Stimulated activated CD4-positive, alpha-beta T cell treated with anti-CD3 and anti-CD28 coated beads, Interleukin-4, amount 100 ng/mL, for 48 hours (primary cell): ENCODE measurements at regions not wholly inside any gene's neighbourhood (a gene's known extent, or its start where the extent isn't known, plus 50 kb on each side); places are given as distances from the start of the nearest gene placed in this dataset.
"Not testable (repeated sequence)": the region's sequence is repeated elsewhere in the genome, so short reads cannot be mapped to it uniquely, and the experiment has no call there.

Experiments
- DNase-seq, 2 donors: peaks; one replicate each; pipeline ENCODE4 v3.0.0-alpha.2; 2020; ENCODE audit warnings: low read depth in 2 of 2

GRCh38 chr6:145155873-145156782, 579.2 kb downstream of the EPM2A start:
- DNase-seq: no peak

GRCh38 chr6:145158636-145159035, 576.7 kb downstream of the EPM2A start:
- not testable (repeated sequence) for DNase-seq

DNA sequence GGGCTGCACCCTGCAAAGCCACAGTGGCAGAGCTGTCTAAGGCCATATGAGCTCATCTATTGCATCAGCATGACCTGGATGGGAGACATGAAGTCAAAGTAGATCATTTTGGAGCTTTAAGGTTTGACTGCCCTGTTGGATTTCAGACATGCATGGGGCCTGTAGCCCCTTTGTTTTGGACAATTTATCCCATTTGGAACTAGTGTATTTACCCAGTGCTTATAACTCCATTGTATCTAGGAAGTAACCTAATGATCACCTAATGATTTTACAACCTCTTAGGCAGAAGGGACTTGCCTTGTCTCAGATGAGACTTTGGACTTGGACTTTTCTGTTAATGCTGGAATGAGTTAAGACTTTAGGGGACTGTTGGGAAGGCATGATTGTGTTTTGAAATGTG, 575.4 kb downstream of the EPM2A start:
- no peak for DNase-seq

- no peak for DNase-seq
Measured at GRCh38 chr6:145161501-145161900, 573.8 kb downstream of the EPM2A start.

- no peak for DNase-seq
Measured at GRCh38 chr6:145169726-145170224, 565.5 kb downstream of the EPM2A start.

DNA sequence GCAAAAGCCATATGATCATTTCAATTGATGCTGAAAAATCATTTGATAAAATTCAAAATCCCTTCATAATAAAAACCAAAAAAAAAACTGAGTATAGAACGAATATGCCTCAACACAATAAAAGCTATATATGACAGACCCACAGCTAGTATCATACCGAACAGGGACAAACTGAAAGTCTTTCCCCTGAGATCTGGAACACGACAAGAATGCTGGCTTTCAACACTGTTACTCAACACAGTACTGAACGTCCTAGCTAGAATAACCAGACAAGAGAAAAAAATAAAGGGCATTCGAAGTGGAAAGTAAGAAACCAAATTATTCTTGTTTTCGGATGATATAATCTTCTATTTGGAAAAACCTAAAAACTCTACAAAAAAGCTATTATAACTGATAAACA, 559.9 kb downstream of the EPM2A start:
- DNase-seq: no peak

DNA sequence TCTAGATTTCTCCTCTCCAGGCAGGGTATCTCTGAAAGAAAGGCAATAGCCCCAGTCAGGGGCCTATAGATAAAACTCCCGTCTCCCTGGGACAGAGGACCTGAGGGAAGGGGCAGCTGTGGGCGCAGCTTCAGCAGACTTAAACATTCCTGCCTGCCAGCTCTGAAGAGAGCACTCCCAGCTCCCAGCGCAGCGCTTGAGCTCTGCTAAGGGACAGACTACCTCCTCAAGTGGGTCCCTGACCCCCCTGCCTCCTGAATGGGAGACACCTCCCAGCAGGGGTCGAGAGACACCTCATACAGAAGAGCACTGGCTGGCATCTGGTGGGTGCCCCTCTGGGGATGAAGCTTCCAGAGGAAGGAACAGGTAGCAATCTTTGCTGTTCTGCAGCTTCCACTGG, 556.9 kb downstream of the EPM2A start:
- no peak for DNase-seq

- no peak for DNase-seq
Measured at GRCh38 chr6:145187491-145188206, 547.7 kb downstream of the EPM2A start.

GRCh38 chr6:145189836-145190235, 545.5 kb downstream of the EPM2A start:
- DNase-seq: no peak

GRCh38 chr6:145194389-145194788, 540.9 kb downstream of the EPM2A start:
- no peak for DNase-seq

DNA sequence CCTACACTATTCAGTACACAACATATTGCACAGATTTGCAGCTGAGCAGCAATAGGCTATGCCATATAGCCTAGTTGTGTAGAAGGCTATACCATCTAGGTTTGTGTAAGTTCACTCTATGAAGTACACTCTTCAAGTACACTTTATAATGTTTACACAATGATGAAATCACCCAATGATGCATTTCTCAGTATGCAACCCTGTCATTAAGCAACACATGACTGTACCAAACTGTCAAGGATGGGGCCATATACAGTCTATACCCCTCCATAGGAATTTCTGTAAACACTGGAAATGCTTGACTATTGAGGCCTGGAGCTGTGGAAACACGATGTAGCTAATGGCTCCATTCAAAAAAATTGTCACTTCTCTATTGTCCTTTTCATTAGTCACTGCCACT, 535.4 kb downstream of the EPM2A start:
- DNase-seq: no peak

DNA sequence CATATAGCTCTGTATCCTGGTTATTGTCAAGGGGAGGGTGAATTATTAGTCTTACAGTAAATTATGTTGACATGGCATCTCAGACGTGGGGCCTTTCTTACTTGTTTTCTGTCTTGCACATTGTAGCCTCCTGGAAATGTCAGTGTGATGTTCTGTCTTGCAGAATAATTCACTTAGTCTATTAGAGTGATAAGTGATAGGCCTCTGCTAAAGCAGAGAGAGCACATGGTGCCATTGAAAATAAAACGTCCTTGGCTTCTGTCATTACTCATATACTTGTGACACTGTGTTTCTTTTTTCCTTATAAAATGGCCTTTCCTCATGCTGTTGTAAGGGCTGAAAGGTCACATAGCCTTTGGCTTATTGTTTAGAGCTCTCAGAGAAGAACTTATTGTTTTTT, 531.0 kb downstream of the EPM2A start:
- DNase-seq: no peak

DNA sequence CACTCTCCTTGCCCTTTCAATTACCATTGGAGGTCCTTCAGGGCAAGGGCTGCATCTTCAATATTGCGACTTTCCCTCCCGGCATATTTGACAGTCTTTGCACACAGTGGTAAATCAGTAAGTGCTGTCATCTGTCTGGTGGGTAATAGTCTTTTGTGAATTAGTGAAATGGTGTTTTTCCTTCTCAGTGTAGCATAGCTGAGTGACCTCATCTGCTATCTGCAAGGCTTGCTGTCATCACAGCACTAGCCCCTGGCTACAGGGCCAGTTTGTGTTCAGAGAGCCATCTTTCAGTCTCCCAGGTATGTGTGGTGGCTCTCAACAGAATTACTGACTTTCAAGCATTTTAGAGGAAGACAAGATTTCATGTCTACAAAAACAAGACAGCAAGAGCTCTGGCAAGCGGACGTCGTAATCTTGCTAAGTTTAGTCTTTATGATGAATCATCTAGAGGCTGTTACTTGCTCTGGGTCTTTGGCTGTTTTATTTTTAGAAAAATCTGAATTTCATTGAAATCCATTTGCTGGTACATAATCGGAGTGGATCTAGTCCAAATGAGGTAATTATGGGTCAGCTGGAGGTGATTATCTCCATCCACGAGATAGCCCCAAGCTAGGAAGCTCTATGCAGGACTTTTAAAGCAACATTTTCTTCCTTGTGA, 528.9 kb downstream of the EPM2A start:
- DNase-seq: no peak

- DNase-seq: no peak
Measured at GRCh38 chr6:145208474-145208873, 526.8 kb downstream of the EPM2A start.

- DNase-seq: no peak
Measured at GRCh38 chr6:145209272-145209671, 526.0 kb downstream of the EPM2A start.

DNA sequence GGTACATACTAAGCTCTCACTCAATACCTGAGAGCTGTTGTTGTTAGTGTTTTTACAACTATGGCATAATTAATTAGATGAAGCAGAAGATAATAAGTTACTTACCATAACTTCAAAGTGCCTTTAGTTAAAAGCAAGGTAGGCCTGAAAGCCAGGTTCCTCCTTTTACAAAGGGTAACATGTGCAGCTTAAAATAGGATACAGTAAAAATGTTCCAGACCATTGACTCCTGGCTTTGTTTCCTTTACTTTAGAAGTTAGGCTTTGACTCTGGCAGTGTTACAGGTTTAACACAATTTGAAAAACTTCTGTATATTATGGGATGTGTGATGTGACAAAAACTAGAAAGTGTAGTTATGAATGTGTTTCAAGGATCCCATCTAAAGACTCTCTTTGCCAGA, 522.5 kb downstream of the EPM2A start:
- no peak for DNase-seq

DNA sequence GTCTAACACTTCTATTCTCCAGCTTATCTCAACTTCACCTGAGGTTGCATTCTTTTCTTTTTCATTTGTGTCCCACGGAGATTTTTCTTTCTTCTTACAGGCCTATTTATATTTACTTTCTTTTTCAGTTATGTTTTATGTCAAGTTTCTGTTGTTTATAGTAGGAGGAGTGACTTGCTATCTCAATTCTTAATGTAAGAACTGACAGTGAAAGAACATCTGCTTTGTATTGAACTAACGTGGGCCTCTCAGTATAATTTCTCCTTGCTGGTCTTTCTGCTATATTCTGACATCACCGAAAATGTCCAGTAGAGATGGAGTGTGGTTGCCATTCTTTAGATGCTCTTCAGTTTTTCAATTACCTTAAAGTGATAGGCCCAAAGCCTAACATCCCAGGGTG, 521.7 kb downstream of the EPM2A start:
- DNase-seq: no peak

DNA sequence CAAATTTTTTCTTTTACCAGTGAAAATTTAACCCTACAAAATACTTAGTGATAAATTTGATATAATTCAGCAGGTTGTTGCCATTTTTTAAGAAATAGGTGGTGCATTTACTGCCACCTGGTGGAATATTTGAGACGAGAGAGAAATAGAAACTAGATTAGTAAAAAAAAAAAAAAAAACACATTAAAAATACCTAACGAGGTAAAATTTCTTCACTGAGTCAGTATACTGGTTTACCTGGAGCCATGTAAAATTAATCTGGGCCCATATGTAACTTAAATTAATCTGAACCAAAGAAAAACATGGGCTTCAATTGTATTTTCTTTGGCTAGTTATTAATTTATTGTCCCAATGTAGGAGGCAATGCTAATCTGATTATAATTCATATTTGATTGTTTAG, 520.8 kb downstream of the EPM2A start:
- no peak for DNase-seq

- DNase-seq: no peak
Measured at GRCh38 chr6:145224450-145224849, 510.9 kb downstream of the EPM2A start.

DNA sequence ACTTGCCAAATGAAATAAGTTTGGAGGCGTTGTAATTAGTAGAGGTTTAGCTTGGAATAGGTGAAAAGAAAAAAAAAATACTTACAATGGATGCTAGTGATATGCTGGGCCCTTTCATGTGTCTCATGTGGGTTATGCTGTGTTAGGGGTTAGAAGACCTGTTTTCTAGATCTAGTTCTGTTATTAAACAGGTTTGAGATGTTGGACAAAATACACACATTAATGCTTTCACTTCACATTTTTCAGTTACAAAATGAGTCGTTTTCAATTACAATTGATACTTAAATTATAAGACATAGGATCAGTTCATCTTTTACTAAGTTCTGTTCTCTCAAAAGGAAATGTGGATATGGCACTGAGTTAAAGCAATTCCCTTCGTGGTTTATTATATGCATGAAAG, 509.8 kb downstream of the EPM2A start:
- no peak for DNase-seq

- DNase-seq: no peak
Measured at GRCh38 chr6:145227593-145227992, 507.7 kb downstream of the EPM2A start.

DNA sequence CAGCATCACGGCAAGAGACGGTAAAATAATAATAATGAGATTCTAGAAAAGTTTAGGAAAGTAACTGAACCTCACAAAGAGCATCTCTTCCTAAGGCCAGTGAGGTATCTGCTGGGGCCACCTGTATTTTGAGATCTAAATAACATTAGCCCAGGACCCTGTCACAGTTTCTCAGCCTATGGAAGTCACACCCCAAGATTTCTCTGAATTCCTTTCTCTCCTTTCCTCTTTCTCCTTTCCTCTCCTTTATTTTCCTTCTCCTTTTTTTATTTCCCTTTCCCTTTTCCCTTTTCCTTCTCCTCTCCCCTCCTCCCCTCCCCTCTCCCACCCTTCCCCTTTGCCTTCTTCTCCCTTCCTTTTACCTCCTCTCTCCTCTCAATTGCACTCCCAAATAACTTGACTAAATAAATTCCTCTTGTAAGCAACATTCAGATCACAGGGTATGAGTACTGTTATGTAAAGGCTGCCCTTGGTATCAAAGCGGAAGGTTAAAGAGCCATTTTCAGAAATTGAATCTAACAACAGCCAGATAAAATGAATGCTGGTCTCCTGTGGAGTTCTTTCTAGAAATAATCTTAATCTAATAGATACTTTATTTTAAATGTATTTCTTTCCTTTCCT, 506.2 kb downstream of the EPM2A start:
- no peak for DNase-seq
